K562 (cell line): ENCODE measurements at regions not wholly inside any gene's neighbourhood (a gene's known extent, or its start where the extent isn't known, plus 50 kb on each side); places are given as distances from the start of the nearest gene placed in this dataset.

Experiments
- BACH1 ChIP-seq: fragments of 200-800 bp; sonication (Bioruptor generic); IDR thresholded peaks from 2 replicates; pipeline ENCODE4 v1.6.1; 2016; ENCODE audit warnings: missing genetic modification characterization, missing compliant biosample characterization
- CBX3 ChIP-seq, 2 experiments: IDR thresholded peaks; 1 replicate in 1 of 2; 2 replicates in 1 of 2; pipeline ENCODE4 v1.6.1; 2012; ENCODE audit warnings: inconsistent platforms in 2 of 2, low read length in 2 of 2, borderline replicate concordance in 1 of 2, control low read depth in 1 of 2
- CTCF ChIP-seq, 3 experiments: IDR thresholded peaks in 2 of 3; conservative IDR thresholded peaks in 1 of 3; 2 replicates each; pipeline ENCODE4 v1.5.1; 2011 to 2012; ENCODE audit warnings: low read length in 3 of 3, mild to moderate bottlenecking in 3 of 3, control low read depth in 2 of 3, improper control_type of control experiment in 1 of 3, inconsistent platforms in 1 of 3, low read depth in 1 of 3, mixed read lengths in 1 of 3, moderate library complexity in 1 of 3; ENCODE audit not compliant: insufficient read depth in 2 of 3
- FOS ChIP-seq: IDR thresholded peaks from 3 replicates; pipeline ENCODE4 v1.6.1; 2011; ENCODE audit not compliant: insufficient read length; ENCODE audit errors: extremely low read depth
- HMGXB4 ChIP-seq: sonication (generic); formaldehyde crosslinking; IDR thresholded peaks from 2 replicates; pipeline ENCODE4 v1.8.1; 2023; ENCODE audit warnings: mild to moderate bottlenecking, missing genetic modification reagents
- TOE1 ChIP-seq, 2 experiments: fragments of 450-650 bp in 1 of 2; sonication (generic) in 1 of 2; formaldehyde crosslinking in 1 of 2; IDR thresholded peaks; 2 replicates each; pipeline versions ENCODE4 v1.7.1 to v1.8.0; 2016 to 2022; ENCODE audit warnings: borderline replicate concordance in 2 of 2, mild to moderate bottlenecking in 2 of 2, antibody characterized with exemption in 1 of 2, inconsistent platforms in 1 of 2, low read depth in 1 of 2, missing genetic modification reagents in 1 of 2, moderate library complexity in 1 of 2
- ZNF740 ChIP-seq, 3 experiments: fragments of 200-800 bp in 1 of 3; sonication (Bioruptor generic) in 1 of 3; sonication (generic) in 1 of 3; formaldehyde crosslinking in 1 of 3; IDR thresholded peaks; 2 replicates each; pipeline versions ENCODE4 v1.6.1 to v1.8.0; 2016 to 2022; ENCODE audit warnings: mild to moderate bottlenecking in 2 of 3, missing compliant biosample characterization in 2 of 3, missing genetic modification characterization in 2 of 3, missing genetic modification reagents in 1 of 3

- TF ChIP-seq ZNF740 (CRISPR knock-in tag; IDR thresholded peaks at IDR 0.05) (no peak), ZNF740 (tag; IDR thresholded peaks at IDR 0.05) (no peak), BACH1 (no peak), HMGXB4 (CRISPR knock-in tag) (no peak), TOE1 (IDR thresholded peaks at IDR 0.05; ENCODE audit: borderline replicate concordance) (no peak), TOE1 (CRISPR knock-in tag; IDR thresholded peaks at IDR 0.05; ENCODE audit: borderline replicate concordance, low read depth) (no peak), CTCF (IDR thresholded peaks at IDR 0.05 in 2 of 3, conservative IDR thresholded peaks at IDR 0.05 in 1 of 3; ENCODE audit: insufficient read depth in 2 of 3, low read depth in 1 of 3, low read length in 3 of 3) (no peak), CBX3 (IDR thresholded peaks at IDR 0.05; ENCODE audit: borderline replicate concordance in 1 of 2, low read length in 2 of 2) (no peak), FOS (no peak)
Measured at GRCh38 chr15:87196498-87196897, 1060.0 kb downstream of the NTRK3 start.
